Sciatic nerve (tissue), 2 donors: ENCODE measurements at regions not wholly inside any gene's neighbourhood (a gene's known extent, or its start where the extent isn't known, plus 50 kb on each side); places are given as distances from the start of the nearest gene placed in this dataset.
"Not testable (repeated sequence)": the region's sequence is repeated elsewhere in the genome, so short reads cannot be mapped to it uniquely, and the experiment has no call there.

Source experiments
- ATAC-seq: fragments of 200-7000 bp; cut with Tn5 transposase; one replicate; pipeline ENCODE4 v1.9.1; 2020; ENCODE audit warnings: mild to moderate bottlenecking, moderate library complexity
- DNase-seq: peaks from one replicate; pipeline ENCODE4 v3.0.0-alpha.2; 2020; ENCODE audit warnings: low spot score
- intact Hi-C: fragments of 100-400 bp; cut with DNase I; formaldehyde crosslinking; loops from one replicate; pipeline ENCODE4 v1.14.2; 2022
- donor health status: DM: no; HTN: no; CAD: no.
- donor health status: DM: no; HTN: no; CAD: no.

DNA sequence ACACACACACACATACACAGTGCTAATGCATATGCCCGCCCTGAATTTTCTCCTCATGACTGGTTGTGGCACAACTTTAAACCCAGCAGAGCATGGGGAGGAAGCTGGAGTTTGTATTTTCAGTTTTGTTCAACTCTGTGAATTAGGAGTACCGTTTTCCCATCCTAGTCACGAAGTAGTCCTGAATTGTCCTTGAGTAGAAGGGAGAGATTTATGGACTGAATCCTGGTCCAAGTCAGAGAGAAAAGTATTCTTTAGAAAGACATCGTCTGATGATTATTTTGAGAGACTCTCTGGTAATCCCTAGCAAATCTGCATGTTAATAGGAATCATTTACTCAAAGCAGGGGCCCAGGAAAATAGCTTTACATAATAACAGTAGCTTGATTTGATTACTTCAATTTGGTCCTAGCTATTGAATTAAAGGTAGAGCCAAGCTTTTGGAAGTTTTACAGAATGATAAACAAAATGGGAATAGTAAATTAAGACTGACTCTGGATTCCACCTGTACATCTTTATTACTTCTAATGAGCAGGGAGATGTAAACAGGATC, 60.5 kb upstream of the OLIG2 start:
- intact Hi-C loops, result no loop called here
- ATAC-seq (no peak), DNase-seq (no peak)

DNA sequence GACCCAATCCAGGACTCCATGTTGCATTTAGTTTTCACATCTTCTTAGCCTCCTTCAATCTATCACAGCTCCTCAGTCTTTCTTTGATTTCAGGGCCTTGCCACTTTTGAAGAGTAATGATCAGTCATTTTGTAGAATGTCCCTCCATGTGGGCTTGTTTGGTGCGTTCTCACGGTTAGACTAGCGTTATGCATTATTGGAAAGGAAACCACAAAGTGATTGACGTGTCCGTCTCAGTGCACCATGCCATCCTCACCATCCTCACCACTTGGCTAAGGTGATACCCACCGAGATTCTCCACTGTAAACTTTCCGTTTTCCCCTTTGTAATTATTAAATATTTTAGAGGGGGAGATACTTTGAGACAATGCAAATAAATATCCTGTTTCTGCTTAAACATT, 59.6 kb upstream of the OLIG2 start:
- no peak for ATAC-seq
- intact Hi-C loops, result no loop called here
- no peak for DNase-seq

DNA sequence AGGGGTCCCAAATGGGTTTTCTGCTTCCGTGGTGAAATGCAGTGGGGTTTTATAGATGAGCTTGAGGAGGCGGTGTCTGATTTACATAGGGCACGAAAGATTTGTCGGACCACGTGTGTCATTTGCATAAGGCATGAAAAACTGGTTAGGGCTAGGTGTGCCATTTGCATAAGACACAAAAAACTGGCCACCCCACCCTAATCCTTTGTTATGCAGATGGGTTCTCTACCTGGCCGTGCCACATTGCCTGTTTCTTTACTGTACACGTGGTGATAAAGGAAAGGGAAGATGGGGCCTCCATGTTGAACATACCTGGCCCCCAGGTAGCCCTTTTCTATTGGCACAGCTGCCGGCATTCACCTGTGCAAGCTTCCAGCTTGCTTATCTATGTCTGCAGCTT, 57.6 kb upstream of the OLIG2 start:
- intact Hi-C loops, DNase-seq, ATAC-seq: not testable (repeated sequence)

DNA sequence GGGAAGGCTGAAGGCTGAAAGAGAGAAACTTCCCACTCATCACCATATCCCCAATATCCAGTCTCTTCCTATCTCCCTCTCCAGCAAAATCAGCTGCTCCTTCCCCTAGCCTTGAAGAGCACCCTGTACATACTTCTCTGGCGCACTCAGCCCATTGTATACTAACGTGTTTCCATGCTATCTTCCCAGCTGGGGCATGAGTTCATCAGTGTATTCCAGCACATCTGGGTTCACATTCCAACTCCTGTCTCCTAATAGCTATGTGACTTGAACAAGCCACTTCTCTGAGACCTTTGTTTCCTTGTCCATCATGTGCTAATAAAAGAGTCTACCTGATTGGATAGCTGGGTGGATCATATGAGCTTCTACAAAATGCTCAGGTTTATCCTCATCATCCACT, 51.1 kb upstream of the OLIG2 start:
- DNase-seq (no peak), ATAC-seq (no peak)
- intact Hi-C loops, result no loop called here

DNA sequence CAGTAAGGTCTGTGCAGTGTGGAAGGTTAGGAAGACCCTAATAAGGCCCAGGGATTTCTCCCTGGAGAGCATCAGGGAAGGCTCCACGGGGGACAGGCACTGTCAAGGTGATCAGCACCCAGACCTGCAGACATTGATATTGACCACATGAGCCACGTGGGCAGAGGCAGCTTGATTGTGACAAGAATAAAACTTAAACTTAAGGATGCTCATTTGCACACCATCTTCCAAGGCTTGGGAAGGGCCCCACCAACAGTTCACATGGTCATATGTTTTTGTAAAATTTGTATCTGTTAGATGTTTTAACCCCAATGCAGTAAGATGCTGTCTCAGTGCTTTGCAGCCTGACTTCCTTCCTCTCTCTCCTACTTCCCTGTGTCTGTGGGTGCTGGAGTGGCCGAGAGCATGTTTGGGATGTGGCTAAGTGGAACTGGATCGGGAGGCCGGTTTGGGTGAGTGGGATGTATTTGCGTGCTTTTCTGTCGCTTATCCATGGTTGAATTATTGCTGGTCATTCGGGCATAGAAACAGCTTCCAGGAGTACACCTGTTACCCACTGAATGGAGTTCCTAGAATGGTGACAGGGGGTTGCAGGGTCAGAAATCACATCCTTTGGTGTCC, 49.8 kb upstream of the OLIG2 start:
- ATAC-seq, result no peak
- intact Hi-C loops, result no loop called here
- no peak for DNase-seq
